ENCODE measurements at regions not wholly inside any gene's neighbourhood (a gene's known extent, or its start where the extent isn't known, plus 50 kb on each side); places are given as distances from the start of the nearest gene placed in this dataset.

- TF ChIP-seq ZNF275 (CRISPR knock-in tag; IDR thresholded peaks at IDR 0.05; ENCODE audit: borderline replicate concordance) (peak; percentile 45; the same call in 1 of the 2 replicates), MED1 (CRISPR knock-in tag; IDR thresholded peaks at IDR 0.05) (0 out of 2 replicates have a peak, but pooled peaks have one; percentile 22), ATF2 (CRISPR knock-in tag; IDR thresholded peaks at IDR 0.05) (0 out of 2 replicates have a peak, but pooled peaks have one; percentile 65), ZBTB1 (CRISPR knock-in tag; IDR thresholded peaks at IDR 0.05; ENCODE audit: borderline replicate concordance) (no peak), KLF15 (CRISPR knock-in tag; IDR thresholded peaks at IDR 0.05; ENCODE audit: borderline replicate concordance) (peak; percentile 57; the same call in 1 of the 2 replicates), ZMYM4 (CRISPR knock-in tag; IDR thresholded peaks at IDR 0.05) (peak; percentile 80), POGZ (CRISPR knock-in tag; IDR thresholded peaks at IDR 0.05) (peak; percentile 62), PRPF4 (IDR thresholded peaks at IDR 0.05; ENCODE audit: low read depth, low read length, poor library complexity, severe bottlenecking) (no peak), ZBTB40 (IDR thresholded peaks at IDR 0.05) (no peak), ZBTB40 (CRISPR knock-in tag; IDR thresholded peaks at IDR 0.05) (no peak), HNRNPLL (IDR thresholded peaks at IDR 0.05; ENCODE audit: low read depth, low read length, poor library complexity, severe bottlenecking) (peak; percentile 67), THAP7 (CRISPR knock-in tag; IDR thresholded peaks at IDR 0.05) (peak; percentile 74; the same call in 1 of the 2 replicates), RXRB (CRISPR knock-in tag; IDR thresholded peaks at IDR 0.05; ENCODE audit: borderline replicate concordance) (0 out of 2 replicates have a peak, but pooled peaks have one; percentile 17), ZFP36L1 (CRISPR knock-in tag; IDR thresholded peaks at IDR 0.05) (no peak), HOXA7 (CRISPR knock-in tag; IDR thresholded peaks at IDR 0.05) (no peak), XRCC5 (optimal IDR thresholded peaks at IDR 0.05; ENCODE audit: low read length) (peak; percentile 39)
Measured at GRCh38 chr6:79777713-79778579, 146.8 kb downstream of the SH3BGRL2 start (continued).

All from HepG2 (cell line).